Esophagus muscularis mucosa (tissue), 3 donors: ENCODE measurements at regions not wholly inside any gene's neighbourhood (a gene's known extent, or its start where the extent isn't known, plus 50 kb on each side); places are given as distances from the start of the nearest gene placed in this dataset.

ENCODE experiments used
- CTCF ChIP-seq, 3 experiments: fragments of 200-600 bp in 2 of 3; fragments of 450-650 bp in 1 of 3; sonication (generic) in 2 of 3; IDR thresholded peaks; one replicate each; pipeline ENCODE4 v1.5.1; 2017 to 2019; ENCODE audit warnings: antibody characterized with exemption in 3 of 3, mild to moderate bottlenecking in 2 of 3, moderate library complexity in 1 of 3
- POLR2A ChIP-seq: fragments of 450-650 bp; IDR thresholded peaks from one replicate; pipeline ENCODE4 v1.6.1; 2017; ENCODE audit warnings: antibody characterized with exemption, moderate library complexity, mild to moderate bottlenecking, low read depth

GRCh38 chrX:115363897-115364296, 74.4 kb downstream of the LUZP4 start:
- TF ChIP-seq CTCF (IDR thresholded peaks at IDR 0.05) (no peak), POLR2A (no peak)
